ENCODE measurements at regions not wholly inside any gene's neighbourhood (a gene's known extent, or its start where the extent isn't known, plus 50 kb on each side); places are given as distances from the start of the nearest gene placed in this dataset.

GRCh38 chr17:79167486-79167885, 92.9 kb downstream of the ENGASE start:
- H3K4me1 ChIP-seq (ENCODE audit: control insufficient read depth, extremely low read depth, insufficient read depth, low read length): no peaks in the 10 kb centered on the region
- CTCF ChIA-PET: no interaction called here
- no peaks in the 10 kb centered on the region for H3K9me1 ChIP-seq (replicated peaks; ENCODE audit: control insufficient read depth, extremely low read depth, insufficient read depth, low read length)
- no peak overlapping the region for H3K27ac ChIP-seq (ENCODE audit: insufficient read depth, low read depth, low read length)
- H3K27me3 ChIP-seq (ENCODE audit: control insufficient read depth in 2 of 2, insufficient read depth in 2 of 2, low read length in 2 of 2): no peaks in the 10 kb centered on the region
- DNase-seq (ENCODE audit: low read depth, low spot score) (no peak), FAIRE-seq (no peak)
- no peak overlapping the region for H3K4me2 ChIP-seq (ENCODE audit: insufficient read depth, low read length)
- no peak overlapping the region for H2AFZ ChIP-seq (ENCODE audit: low read depth, low read length)
- dilution Hi-C loops (cut with MboI; ENCODE audit: extremely low pct_ligation_motif_present, low sequenced_read_pairs): no loop called here
- H3K4me3 ChIP-seq (replicated peaks in 1 of 3; ENCODE audit: insufficient read depth in 1 of 3, low read depth in 1 of 3, low read length in 3 of 3): no peak overlapping the region
- no TSS peak for BruUV-seq (replicated peaks)
- no peak overlapping the region for H3K9ac ChIP-seq (replicated peaks; ENCODE audit: extremely low read depth, insufficient read depth, low read length)
- H3K79me2 ChIP-seq (ENCODE audit: control insufficient read depth, insufficient read depth, low read length): no peaks in the 10 kb centered on the region
- no peaks in the 10 kb centered on the region for H3K9me3 ChIP-seq (replicated peaks; ENCODE audit: control insufficient read depth, insufficient read depth, low read length)
- TF ChIP-seq MAX (IDR thresholded peaks at IDR 0.05; ENCODE audit: insufficient read depth, insufficient read length) (no peak), POLR2A (IDR thresholded peaks at IDR 0.05; ENCODE audit: low read depth, low read length) (no peak), EZH2 (IDR thresholded peaks at IDR 0.05; ENCODE audit: borderline replicate concordance, low read depth, low read length, severe bottlenecking) (no peak), POLR2AphosphoS5 (IDR thresholded peaks at IDR 0.05; ENCODE audit: insufficient read depth, low read depth, low read length) (no peak), FOS (IDR thresholded peaks at IDR 0.05; ENCODE audit: borderline replicate concordance, insufficient read depth, low read length) (no peak), JUN (IDR thresholded peaks at IDR 0.05; ENCODE audit: borderline replicate concordance, insufficient read depth, insufficient read length, low read depth) (no peak), MYC (IDR thresholded peaks at IDR 0.05; ENCODE audit: low read depth, low read length) (no peak), CTCF (IDR thresholded peaks at IDR 0.05; ENCODE audit: extremely low read depth in 1 of 2, insufficient read depth in 1 of 2, low read depth in 1 of 2, low read length in 2 of 2) (no peak), GATA2 (IDR thresholded peaks at IDR 0.05; ENCODE audit: insufficient read depth, insufficient read length, low read depth, low read length) (no peak)
- H4K20me1 ChIP-seq (replicated peaks; ENCODE audit: control insufficient read depth, extremely low read depth, insufficient read depth, low read length): no peaks in the 10 kb centered on the region
- no peaks in the 10 kb centered on the region for H3K36me3 ChIP-seq (ENCODE audit: control insufficient read depth in 2 of 2, extremely low read depth in 1 of 2, insufficient read depth in 2 of 2, low read length in 2 of 2)
- intact Hi-C loops (cut with micrococcal nuclease): loop anchor here (10.0 kb wide), 1 partner anchor 83 kb away; no protein-coding TSS in a partner anchor
- POLR2A ChIA-PET: no interaction called here
